ENCODE measurements at regions not wholly inside any gene's neighbourhood (a gene's known extent, or its start where the extent isn't known, plus 50 kb on each side); places are given as distances from the start of the nearest gene placed in this dataset.
"Not testable (repeated sequence)": the region's sequence is repeated elsewhere in the genome, so short reads cannot be mapped to it uniquely, and the experiment has no call there.

DNA sequence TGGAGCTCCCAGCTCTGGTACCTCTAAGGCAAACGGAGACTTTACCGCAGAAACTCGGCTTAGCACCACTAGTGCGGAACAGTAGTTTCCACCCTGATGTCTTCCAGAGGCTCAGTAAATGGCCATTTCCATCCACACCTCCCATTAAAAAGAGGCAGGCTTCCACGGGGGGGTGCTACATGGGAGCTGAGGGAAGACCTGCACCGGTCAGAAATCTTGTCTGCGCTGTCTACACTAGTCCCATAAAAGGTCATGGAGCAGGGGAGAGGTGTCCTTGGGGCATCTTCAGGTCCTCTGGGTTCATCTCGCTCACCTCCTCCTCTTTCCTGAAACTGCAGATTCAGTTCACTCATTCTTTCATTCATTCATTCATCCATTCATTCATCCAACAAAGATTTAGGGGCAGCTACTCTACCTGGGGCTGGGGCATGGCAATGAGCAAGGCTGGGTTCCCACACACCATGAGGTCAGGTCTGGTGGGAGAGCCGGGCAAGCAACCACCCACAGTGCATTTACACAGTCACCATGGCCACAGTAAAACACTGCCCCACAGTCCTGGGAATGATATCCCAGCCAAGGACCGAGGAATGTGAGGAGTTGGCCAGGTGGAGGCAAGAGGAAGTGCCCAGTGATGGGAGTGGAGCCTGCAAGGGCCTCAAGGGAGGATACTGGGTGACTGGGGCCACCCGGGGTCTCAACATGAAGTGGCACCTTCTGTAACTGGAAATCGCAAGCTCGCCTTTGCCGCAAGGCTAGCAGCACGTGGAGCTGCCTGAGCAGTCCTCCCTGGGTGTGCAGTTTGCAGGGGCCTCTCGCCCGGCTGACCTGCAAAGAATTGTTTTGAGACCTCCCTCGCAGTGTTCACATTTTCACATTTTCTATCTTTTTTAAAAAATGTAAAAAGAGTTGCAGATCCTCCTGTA, 180.2 kb upstream of the RAB6C start:
- Mint-ChIP-seq H3K27ac (no peak overlapping the region), H3K4me1 (ENCODE audit: low read depth) (no peaks in the 10 kb centered on the region), H3K36me3 (ENCODE audit: low read depth) (no peaks in the 10 kb centered on the region), H3K9me3 (no peaks in the 10 kb centered on the region), H3K27me3 (ENCODE audit: low read depth) (no peaks in the 10 kb centered on the region), H3K4me3 (no peak overlapping the region)
- intact Hi-C loops (cut with micrococcal nuclease): no loop called here
- CTCF ChIA-PET: no interaction called here
- no peak for DNase-seq

- CTCF ChIA-PET: no interaction called here
- H3K27me3 Mint-ChIP-seq (ENCODE audit: low read depth): no peaks in the 10 kb centered on the region
- intact Hi-C loops (cut with micrococcal nuclease): no loop called here
- no peaks in the 10 kb centered on the region for H3K36me3 Mint-ChIP-seq (ENCODE audit: low read depth)
- H3K4me3 Mint-ChIP-seq: no peak overlapping the region
- H3K27ac Mint-ChIP-seq: no peak overlapping the region
- no peaks in the 10 kb centered on the region for H3K4me1 Mint-ChIP-seq (ENCODE audit: low read depth)
- DNase-seq: no peak
- no peaks in the 10 kb centered on the region for H3K9me3 Mint-ChIP-seq
Observed at GRCh38 chr2:129800285-129800684, 179.2 kb upstream of the RAB6C start.

GRCh38 chr2:129800686-129801085, 178.8 kb upstream of the RAB6C start:
- CTCF ChIA-PET: no interaction called here
- no peaks in the 10 kb centered on the region for H3K9me3 Mint-ChIP-seq
- H3K4me1 Mint-ChIP-seq (ENCODE audit: low read depth): no peaks in the 10 kb centered on the region
- H3K4me3 Mint-ChIP-seq: no peak overlapping the region
- intact Hi-C loops (cut with micrococcal nuclease): no loop called here
- H3K27ac Mint-ChIP-seq: no peak overlapping the region
- no peaks in the 10 kb centered on the region for H3K36me3 Mint-ChIP-seq (ENCODE audit: low read depth)
- no peaks in the 10 kb centered on the region for H3K27me3 Mint-ChIP-seq (ENCODE audit: low read depth)
- DNase-seq: no peak

DNA sequence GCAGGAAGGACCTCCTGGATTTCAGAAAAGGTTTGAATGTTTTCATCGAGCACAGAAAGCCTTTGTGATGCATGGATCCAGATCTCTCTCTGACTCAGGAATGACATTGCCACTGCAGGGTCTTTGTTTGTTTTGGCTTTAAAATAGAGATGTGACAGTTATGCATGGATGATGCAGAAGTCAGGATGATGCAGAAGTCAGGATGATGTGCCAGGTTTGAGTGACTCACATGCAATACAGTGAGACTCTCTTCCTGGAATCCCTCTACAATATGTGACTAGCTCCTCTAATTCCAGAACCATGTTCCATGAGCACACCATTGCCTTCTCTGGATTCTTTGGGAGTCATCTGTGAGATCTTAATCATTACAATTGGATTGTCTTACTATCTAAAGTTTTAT, 177.9 kb upstream of the RAB6C start:
- intact Hi-C loops (cut with micrococcal nuclease): no loop called here
- H3K4me1 Mint-ChIP-seq (ENCODE audit: low read depth): no peaks in the 10 kb centered on the region
- no peaks in the 10 kb centered on the region for H3K27me3 Mint-ChIP-seq (ENCODE audit: low read depth)
- no peaks in the 10 kb centered on the region for H3K36me3 Mint-ChIP-seq (ENCODE audit: low read depth)
- no peaks in the 10 kb centered on the region for H3K9me3 Mint-ChIP-seq
- DNase-seq: no peak
- no peak overlapping the region for H3K27ac Mint-ChIP-seq
- H3K4me3 Mint-ChIP-seq: no peak overlapping the region
- CTCF ChIA-PET: no interaction called here

GRCh38 chr2:129802290-129802689, 177.2 kb upstream of the RAB6C start:
- no peak for DNase-seq
- Mint-ChIP-seq H3K4me3 (no peak overlapping the region), H3K4me1 (ENCODE audit: low read depth) (no peaks in the 10 kb centered on the region), H3K9me3 (no peaks in the 10 kb centered on the region), H3K36me3 (ENCODE audit: low read depth) (no peaks in the 10 kb centered on the region), H3K27ac (no peak overlapping the region), H3K27me3 (ENCODE audit: low read depth) (no peaks in the 10 kb centered on the region)
- intact Hi-C loops (cut with micrococcal nuclease): no loop called here
- CTCF ChIA-PET: no interaction called here

GRCh38 chr2:129803032-129803431, 176.4 kb upstream of the RAB6C start:
- CTCF ChIA-PET: no interaction called here
- DNase-seq: no peak
- Mint-ChIP-seq H3K4me1 (ENCODE audit: low read depth) (no peaks in the 10 kb centered on the region), H3K27me3 (ENCODE audit: low read depth) (no peaks in the 10 kb centered on the region), H3K36me3 (ENCODE audit: low read depth) (no peaks in the 10 kb centered on the region), H3K9me3 (no peaks in the 10 kb centered on the region), H3K4me3 (no peak overlapping the region), H3K27ac (no peak overlapping the region)
- intact Hi-C loops (cut with micrococcal nuclease): no loop called here

DNA sequence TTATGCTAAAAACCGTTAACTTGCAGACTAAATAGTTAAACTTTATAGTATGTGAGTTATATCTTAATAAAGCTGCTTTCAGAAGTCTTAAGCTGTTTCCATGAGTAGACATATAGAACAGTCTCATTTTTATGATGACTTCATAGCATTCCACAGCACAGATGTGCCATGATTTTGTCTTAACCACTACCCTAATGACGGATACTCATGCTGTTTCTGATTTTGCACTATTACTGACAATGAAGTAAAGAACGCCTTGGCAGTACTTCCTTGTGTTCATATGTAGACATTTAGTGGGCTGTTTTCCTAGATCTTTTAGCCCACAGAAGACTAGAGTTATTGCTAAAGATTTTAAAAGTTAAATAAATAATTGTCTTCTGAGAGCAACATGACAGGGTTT, 175.6 kb upstream of the RAB6C start:
- DNase-seq: no peak
- Mint-ChIP-seq H3K36me3 (ENCODE audit: low read depth) (no peaks in the 10 kb centered on the region), H3K27me3 (ENCODE audit: low read depth) (no peaks in the 10 kb centered on the region), H3K4me3 (no peak overlapping the region), H3K9me3 (no peaks in the 10 kb centered on the region), H3K27ac (no peak overlapping the region), H3K4me1 (ENCODE audit: low read depth) (no peaks in the 10 kb centered on the region)
- intact Hi-C loops (cut with micrococcal nuclease): no loop called here
- CTCF ChIA-PET: no interaction called here

GRCh38 chr2:129805899-129806298, 173.6 kb upstream of the RAB6C start:
- intact Hi-C loops (cut with micrococcal nuclease): no loop called here
- CTCF ChIA-PET: no interaction called here
- no peaks in the 10 kb centered on the region for H3K36me3 Mint-ChIP-seq (ENCODE audit: low read depth)
- H3K4me3 Mint-ChIP-seq: no peak overlapping the region
- H3K4me1 Mint-ChIP-seq (ENCODE audit: low read depth): no peaks in the 10 kb centered on the region
- H3K9me3 Mint-ChIP-seq: no peaks in the 10 kb centered on the region
- no peak overlapping the region for H3K27ac Mint-ChIP-seq
- peaks cover 7% of the 10 kb centered on the region for H3K27me3 Mint-ChIP-seq (ENCODE audit: low read depth)
- no peak for DNase-seq

DNA sequence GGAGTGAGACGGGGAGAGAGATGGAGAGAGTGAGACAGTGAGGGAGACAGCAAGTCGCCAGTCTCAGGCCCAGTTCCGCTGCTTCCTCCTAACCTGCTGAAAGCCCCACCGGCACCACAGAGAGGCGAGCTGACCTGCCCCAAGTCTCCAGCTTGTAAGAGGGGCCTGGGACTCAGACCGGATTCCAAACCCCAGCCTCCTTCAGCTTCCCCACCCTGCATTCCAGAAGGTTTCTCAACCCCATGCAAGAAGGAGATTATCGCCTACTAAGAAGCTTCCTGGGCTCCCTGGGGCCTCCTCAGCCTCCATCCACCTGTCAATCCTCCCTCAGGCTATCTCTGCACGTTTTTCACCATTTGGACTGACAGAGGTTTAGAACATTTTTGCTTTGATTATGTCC, 173.1 kb upstream of the RAB6C start:
- Mint-ChIP-seq H3K27ac (no peak overlapping the region), H3K36me3 (ENCODE audit: low read depth) (no peaks in the 10 kb centered on the region)

GRCh38 chr2:129806990-129807389, 172.5 kb upstream of the RAB6C start:
- DNase-seq: no peak
- Mint-ChIP-seq H3K4me3 (no peak overlapping the region), H3K4me1 (ENCODE audit: low read depth) (no peaks in the 10 kb centered on the region), H3K27ac (no peak overlapping the region), H3K36me3 (ENCODE audit: low read depth) (no peaks in the 10 kb centered on the region), H3K27me3 (ENCODE audit: low read depth) (peaks cover 7% of the 10 kb centered on the region), H3K9me3 (no peaks in the 10 kb centered on the region)
- CTCF ChIA-PET: no interaction called here
- intact Hi-C loops (cut with micrococcal nuclease): no loop called here

More for the DNA sequence above, 173.1 kb upstream of the RAB6C start:
- intact Hi-C loops (cut with micrococcal nuclease): no loop called here
- no peak for DNase-seq
- CTCF ChIA-PET: no interaction called here
- Mint-ChIP-seq H3K4me3 (no peak overlapping the region), H3K27me3 (ENCODE audit: low read depth) (peaks cover 7% of the 10 kb centered on the region), H3K9me3 (no peaks in the 10 kb centered on the region), H3K4me1 (ENCODE audit: low read depth) (no peaks in the 10 kb centered on the region)

DNA sequence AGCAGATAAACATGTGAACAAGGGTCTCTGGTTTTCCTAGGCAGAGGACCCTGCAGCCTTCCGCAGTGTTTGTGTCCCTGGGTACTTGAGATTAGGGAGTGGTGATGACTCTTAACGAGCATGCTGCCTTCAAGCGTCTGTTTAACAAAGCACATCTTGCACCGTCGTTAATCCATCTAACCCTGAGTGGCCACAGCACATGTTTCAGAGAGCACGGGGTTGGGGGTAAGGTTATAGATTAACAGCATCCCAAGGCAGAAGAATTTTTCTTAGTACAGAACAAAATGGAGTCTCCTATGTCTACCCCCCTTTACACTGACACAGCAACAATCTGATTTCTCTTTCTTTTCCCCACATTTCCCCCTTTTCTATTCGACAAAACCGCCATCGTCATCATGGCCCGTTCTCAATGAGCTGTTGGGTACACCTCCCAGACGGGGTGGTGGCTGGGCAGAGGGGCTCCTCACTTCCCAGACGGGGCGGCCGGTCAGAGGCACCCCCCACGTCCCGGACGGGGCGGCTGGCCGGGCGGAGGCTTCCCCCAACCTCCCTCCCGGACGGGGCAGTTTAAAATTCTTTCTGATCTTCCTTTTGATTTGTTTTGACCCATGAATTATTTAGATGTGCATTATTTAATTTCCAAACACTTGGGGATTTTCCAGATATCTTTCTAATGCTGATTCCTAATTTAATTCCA, 171.7 kb upstream of the RAB6C start:
- H3K4me3 Mint-ChIP-seq; H3K9me3 Mint-ChIP-seq; H3K4me1 Mint-ChIP-seq (ENCODE audit: low read depth); DNase-seq; H3K27me3 Mint-ChIP-seq (ENCODE audit: low read depth); CTCF ChIA-PET; H3K36me3 Mint-ChIP-seq (ENCODE audit: low read depth); intact Hi-C loops (cut with micrococcal nuclease); H3K27ac Mint-ChIP-seq: not testable (repeated sequence)

DNA sequence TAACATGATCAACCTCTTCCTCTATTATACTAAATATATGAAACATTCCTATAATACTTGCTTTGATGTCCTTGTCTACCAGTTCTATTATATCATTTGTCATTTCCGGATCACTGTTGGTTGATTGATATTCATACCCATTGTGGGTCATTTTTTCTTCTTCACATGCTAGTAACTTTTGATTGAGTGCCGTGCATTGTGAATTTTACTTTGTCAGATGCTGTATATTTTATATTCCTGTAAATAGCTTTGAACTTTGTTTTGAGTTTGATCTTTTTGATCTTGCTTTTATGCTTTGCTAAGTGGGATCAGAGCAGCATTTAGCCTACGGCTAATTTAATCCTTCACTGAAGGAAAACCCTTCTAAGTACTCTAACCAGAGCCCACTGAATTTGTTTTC, 168.9 kb upstream of the RAB6C start:
- Mint-ChIP-seq H3K27me3 (ENCODE audit: low read depth) (peaks cover 9% of the 10 kb centered on the region), H3K36me3 (ENCODE audit: low read depth) (no peaks in the 10 kb centered on the region)
- CTCF ChIA-PET: no interaction called here

DNA sequence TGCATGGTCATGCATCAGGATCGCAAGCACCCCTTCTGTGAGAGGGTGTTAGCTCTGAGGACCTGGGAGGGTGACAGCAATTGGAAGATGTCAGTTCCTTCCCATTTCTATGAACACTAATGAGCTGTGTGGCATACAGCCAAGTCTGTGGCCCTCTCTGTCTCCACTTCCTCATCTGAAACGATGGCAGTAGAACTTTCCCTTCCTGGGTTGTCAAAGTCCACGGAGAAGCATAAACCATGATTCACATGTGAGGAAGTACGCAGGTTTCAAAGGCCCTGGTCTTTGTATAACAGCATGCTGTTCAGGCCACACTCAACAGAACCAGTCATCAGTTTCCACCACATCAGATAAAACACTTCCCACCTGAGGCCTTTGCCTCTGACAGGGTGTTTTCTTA, 167.4 kb upstream of the RAB6C start:
- Mint-ChIP-seq H3K9me3 (peaks cover 12% of the 10 kb centered on the region), H3K27me3 (ENCODE audit: low read depth) (peaks cover 9% of the 10 kb centered on the region), H3K27ac (no peak overlapping the region), H3K4me1 (ENCODE audit: low read depth) (no peaks in the 10 kb centered on the region), H3K36me3 (ENCODE audit: low read depth) (no peaks in the 10 kb centered on the region), H3K4me3 (no peak overlapping the region)
- CTCF ChIA-PET: interaction anchor here (0.6 kb wide), 1 partner anchor 42 kb away, joined by 3 read pairs; no protein-coding TSS in a partner anchor
- no peak for DNase-seq
- intact Hi-C loops (cut with micrococcal nuclease): no loop called here

More for the DNA sequence above, 168.9 kb upstream of the RAB6C start:
- Mint-ChIP-seq H3K4me3 (no peak overlapping the region), H3K27ac (no peak overlapping the region), H3K9me3 (peaks cover 8% of the 10 kb centered on the region), H3K4me1 (ENCODE audit: low read depth) (no peaks in the 10 kb centered on the region)
- intact Hi-C loops (cut with micrococcal nuclease): no loop called here
- no peak for DNase-seq

Measured in activated naive CD4-positive, alpha-beta T cell treated with anti-CD3 and anti-CD28 coated beads for 36 hours (primary cell).